ENCODE measurements at regions not wholly inside any gene's neighbourhood (a gene's known extent, or its start where the extent isn't known, plus 50 kb on each side); places are given as distances from the start of the nearest gene placed in this dataset.
"Not testable (repeated sequence)": the region's sequence is repeated elsewhere in the genome, so short reads cannot be mapped to it uniquely, and the experiment has no call there.

DNA sequence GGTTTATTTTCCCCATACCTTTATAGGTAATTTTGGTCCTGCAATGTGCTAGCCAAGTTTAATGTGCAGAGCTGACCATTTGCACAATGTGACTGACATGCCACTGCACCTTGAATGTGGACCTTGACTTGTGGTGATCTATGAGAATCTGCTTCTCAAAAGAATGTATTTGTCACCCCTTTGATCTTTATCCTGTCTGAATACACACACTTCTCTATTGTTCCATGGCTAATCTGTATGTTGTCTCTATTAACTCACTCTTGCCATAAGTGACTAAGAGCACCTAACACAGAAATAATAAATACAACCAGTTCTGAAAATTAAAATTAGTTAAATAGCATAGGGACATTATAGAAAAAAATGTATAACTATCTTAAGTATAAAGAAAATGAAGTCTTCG, 1447.6 kb downstream of the RPIA start:
- H3K36me3 Mint-ChIP-seq; H3K9me3 Mint-ChIP-seq; H3K27ac Mint-ChIP-seq; H3K27me3 Mint-ChIP-seq (ENCODE audit: low read depth); DNase-seq (ENCODE audit: low spot score in 2 of 2, unreplicated experiment in 2 of 2); H3K4me1 Mint-ChIP-seq; H3K4me3 Mint-ChIP-seq: not testable (repeated sequence)

DNA sequence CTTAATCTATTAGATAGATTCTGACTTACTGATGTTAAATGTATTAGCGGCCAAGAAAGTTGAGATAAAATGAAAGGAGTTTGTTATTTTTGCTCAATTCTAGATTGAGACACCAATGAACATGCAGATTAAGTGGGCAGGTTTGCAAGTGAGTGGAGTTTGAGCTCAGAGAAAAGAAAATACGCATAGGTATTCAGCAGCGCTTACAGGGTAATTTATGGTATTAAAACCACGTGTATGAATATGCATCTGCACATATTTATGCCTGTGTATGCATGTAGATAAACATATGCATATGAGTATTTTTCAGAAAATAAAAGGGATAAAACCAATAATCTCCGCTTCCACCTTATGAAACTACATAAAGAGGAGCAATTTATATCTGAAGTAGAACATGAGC, 1450.1 kb downstream of the RPIA start:
- not testable (repeated sequence) for H3K4me1 Mint-ChIP-seq; H3K4me3 Mint-ChIP-seq; H3K27ac Mint-ChIP-seq; DNase-seq (ENCODE audit: low spot score in 2 of 2, unreplicated experiment in 2 of 2); H3K36me3 Mint-ChIP-seq; H3K27me3 Mint-ChIP-seq (ENCODE audit: low read depth); H3K9me3 Mint-ChIP-seq

DNA sequence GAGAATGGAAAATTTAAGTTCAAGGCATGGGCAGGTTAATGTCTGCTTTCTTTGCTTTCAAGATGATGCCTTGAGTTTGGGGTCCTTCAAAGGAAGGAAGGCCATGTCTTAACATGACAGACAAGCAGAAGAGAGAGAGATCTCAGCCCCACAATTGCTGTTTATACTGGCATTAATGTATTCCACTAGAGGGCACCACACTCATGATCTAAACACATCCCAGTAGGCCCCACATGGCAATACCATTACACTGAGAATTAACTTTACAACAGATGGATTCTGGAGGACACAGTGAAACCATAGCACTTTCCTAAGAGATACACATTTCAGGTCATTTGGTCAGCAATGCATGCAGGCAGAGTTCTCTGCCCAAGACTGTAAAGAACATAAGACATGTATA, 1460.3 kb downstream of the RPIA start:
- not testable (repeated sequence) for H3K9me3 Mint-ChIP-seq; H3K4me1 Mint-ChIP-seq; DNase-seq (ENCODE audit: low spot score in 2 of 2, unreplicated experiment in 2 of 2); H3K36me3 Mint-ChIP-seq; H3K27me3 Mint-ChIP-seq (ENCODE audit: low read depth); H3K4me3 Mint-ChIP-seq; H3K27ac Mint-ChIP-seq

DNA sequence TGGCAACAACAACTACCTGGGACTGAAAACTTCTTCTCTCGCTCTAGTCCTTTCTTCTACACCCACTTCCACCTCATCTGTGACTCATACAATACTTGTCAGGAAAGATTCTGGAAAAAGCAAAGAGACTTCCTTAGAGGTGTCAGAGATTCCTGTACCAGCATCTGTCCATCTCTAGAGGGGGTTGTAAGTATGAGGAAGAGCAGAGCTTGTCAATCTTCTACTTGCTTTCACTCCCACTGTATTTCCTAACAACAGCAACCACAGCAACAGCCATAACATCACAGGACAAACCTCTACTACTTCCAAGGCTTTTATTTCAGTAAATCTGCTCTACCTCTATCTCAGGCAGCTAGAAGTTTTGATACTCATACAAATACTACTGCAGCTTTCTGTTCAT, 1479.5 kb downstream of the RPIA start:
- H3K4me3 Mint-ChIP-seq; H3K27me3 Mint-ChIP-seq (ENCODE audit: low read depth); H3K36me3 Mint-ChIP-seq: not testable (repeated sequence)

DNA sequence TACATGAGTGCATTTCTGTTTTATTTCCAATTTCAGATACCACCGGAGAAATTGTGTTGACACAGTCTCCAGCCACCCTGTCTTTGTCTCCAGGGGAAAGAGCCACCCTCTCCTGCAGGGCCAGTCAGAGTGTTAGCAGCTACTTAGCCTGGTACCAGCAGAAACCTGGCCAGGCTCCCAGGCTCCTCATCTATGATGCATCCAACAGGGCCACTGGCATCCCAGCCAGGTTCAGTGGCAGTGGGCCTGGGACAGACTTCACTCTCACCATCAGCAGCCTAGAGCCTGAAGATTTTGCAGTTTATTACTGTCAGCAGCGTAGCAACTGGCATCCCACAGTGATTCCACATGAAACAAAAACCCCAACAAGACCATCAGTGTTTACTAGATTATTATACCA, 1481.6 kb downstream of the RPIA start:
- H3K4me3 Mint-ChIP-seq; H3K27ac Mint-ChIP-seq; H3K36me3 Mint-ChIP-seq; H3K27me3 Mint-ChIP-seq (ENCODE audit: low read depth); DNase-seq (ENCODE audit: low spot score in 2 of 2, unreplicated experiment in 2 of 2); H3K4me1 Mint-ChIP-seq; H3K9me3 Mint-ChIP-seq: not testable (repeated sequence)

More for the DNA sequence above, 1479.5 kb downstream of the RPIA start:
- not testable (repeated sequence) for H3K27ac Mint-ChIP-seq; DNase-seq (ENCODE audit: low spot score in 2 of 2, unreplicated experiment in 2 of 2); H3K9me3 Mint-ChIP-seq; H3K4me1 Mint-ChIP-seq

DNA sequence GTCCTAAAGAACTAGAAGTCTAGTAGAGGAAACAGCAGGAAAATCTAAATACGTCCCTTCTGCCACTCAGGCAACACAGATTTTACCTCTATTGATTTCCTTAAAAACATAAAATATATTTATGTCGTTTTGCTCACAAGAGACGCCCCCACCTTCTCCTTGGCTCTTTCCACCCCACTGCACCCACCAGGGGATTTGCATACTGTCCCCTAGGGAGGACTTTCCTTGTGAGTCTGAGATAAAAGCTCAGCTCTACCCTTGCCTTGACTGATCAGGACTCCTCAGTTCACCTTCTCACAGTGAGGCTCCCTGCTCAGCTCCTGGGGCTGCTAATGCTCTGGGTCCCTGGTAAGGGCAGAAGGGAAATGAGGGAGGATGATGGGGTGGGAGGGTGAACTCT, 1488.1 kb downstream of the RPIA start:
- H3K36me3 Mint-ChIP-seq, result not testable (repeated sequence)

DNA sequence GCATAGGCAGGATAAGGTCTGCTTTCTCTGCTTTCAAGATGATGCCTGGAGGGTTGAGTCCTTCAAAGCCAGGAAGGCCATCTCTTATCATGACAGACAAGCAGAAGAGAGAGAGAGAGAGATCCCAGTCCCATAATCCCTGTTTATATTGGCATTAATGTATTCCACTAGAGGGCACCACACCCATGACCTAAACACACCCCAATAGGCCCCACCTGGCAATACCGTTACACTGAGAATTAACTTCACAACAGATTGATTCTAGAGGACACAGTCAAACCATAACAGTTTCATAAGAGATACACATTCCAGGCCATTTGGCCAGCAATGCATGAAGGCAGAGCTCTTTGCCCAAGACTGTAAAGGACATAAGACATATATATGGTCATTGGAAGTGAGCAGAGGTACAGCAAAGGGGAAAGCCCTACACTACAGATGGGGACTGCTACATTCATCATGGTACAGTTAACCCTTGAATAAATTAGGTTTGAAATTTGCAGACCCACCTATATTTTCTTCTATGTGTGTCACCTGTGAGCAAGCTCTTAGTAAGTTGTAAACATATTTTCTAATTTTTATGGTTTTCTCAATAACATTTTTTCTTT, 1516.1 kb downstream of the RPIA start:
- Mint-ChIP-seq H3K27ac (no peak overlapping the region), H3K4me1 (no peaks in the 10 kb centered on the region), H3K27me3 (ENCODE audit: low read depth) (peaks cover 29% of the 10 kb centered on the region), H3K9me3 (peaks cover 11% of the 10 kb centered on the region), H3K4me3 (no peak overlapping the region), H3K36me3 (no peaks in the 10 kb centered on the region)
- no peak for DNase-seq (ENCODE audit: low spot score in 2 of 2, unreplicated experiment in 2 of 2)
- TF ChIP-seq, protein P1, sequence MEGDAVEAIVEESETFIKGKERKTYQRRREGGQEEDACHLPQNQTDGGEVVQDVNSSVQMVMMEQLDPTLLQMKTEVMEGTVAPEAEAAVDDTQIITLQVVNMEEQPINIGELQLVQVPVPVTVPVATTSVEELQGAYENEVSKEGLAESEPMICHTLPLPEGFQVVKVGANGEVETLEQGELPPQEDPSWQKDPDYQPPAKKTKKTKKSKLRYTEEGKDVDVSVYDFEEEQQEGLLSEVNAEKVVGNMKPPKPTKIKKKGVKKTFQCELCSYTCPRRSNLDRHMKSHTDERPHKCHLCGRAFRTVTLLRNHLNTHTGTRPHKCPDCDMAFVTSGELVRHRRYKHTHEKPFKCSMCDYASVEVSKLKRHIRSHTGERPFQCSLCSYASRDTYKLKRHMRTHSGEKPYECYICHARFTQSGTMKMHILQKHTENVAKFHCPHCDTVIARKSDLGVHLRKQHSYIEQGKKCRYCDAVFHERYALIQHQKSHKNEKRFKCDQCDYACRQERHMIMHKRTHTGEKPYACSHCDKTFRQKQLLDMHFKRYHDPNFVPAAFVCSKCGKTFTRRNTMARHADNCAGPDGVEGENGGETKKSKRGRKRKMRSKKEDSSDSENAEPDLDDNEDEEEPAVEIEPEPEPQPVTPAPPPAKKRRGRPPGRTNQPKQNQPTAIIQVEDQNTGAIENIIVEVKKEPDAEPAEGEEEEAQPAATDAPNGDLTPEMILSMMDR (IDR thresholded peaks at IDR 0.05; ENCODE audit: unreplicated experiment), result no peak

More for the DNA sequence above, 1488.1 kb downstream of the RPIA start:
- not testable (repeated sequence) for DNase-seq (ENCODE audit: low spot score in 2 of 2, unreplicated experiment in 2 of 2); H3K4me1 Mint-ChIP-seq; H3K4me3 Mint-ChIP-seq; H3K27me3 Mint-ChIP-seq (ENCODE audit: low read depth); H3K9me3 Mint-ChIP-seq; H3K27ac Mint-ChIP-seq

DNA sequence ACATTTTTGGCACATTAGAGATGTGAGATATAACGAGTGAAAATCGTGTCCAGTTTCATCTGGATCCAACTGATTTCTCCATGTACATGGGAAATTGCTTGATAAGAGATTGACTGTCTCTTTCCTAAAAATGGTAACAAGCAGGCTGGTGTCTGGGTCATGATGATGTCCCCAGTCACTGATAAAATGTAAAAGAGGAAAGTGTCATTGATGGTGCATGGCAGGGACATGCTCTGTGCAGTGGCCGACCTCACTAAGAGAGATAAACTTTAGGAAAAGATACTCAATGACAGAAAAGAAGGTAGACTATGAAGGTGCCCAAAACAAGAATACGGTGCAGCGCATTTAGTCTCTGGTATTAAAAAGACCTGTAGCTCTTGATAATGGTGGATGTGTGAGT, 1517.5 kb downstream of the RPIA start:
- H3K4me3 Mint-ChIP-seq, result no peak overlapping the region
- no peaks in the 10 kb centered on the region for H3K4me1 Mint-ChIP-seq
- H3K9me3 Mint-ChIP-seq, result peaks cover 6% of the 10 kb centered on the region
- H3K36me3 Mint-ChIP-seq, result no peaks in the 10 kb centered on the region
- no peak for DNase-seq (ENCODE audit: low spot score in 2 of 2, unreplicated experiment in 2 of 2)
- peaks cover 20% of the 10 kb centered on the region for H3K27me3 Mint-ChIP-seq (ENCODE audit: low read depth)
- TF ChIP-seq, protein P1 (IDR thresholded peaks at IDR 0.05; ENCODE audit: unreplicated experiment), result no peak
- no peak overlapping the region for H3K27ac Mint-ChIP-seq

DNA sequence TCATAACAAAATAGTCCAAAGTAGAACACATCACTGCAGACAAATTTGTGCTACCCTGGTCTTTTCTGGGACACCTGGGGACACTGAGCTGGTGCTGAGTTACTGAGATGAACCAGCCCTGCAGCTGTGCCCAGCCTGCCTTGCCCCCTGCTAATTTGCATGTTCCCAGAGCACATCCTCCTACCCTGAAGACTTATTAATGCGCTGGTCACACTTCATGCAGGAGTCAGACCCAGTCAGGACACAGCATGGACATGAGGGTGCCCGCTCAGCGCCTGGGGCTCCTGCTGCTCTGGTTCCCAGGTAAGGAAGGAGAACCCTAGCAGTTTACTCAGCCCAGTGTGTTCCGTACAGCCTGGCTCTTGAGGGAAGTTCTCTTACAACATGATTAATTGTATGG, 1518.3 kb downstream of the RPIA start:
- TF ChIP-seq, protein P1 (IDR thresholded peaks at IDR 0.05; ENCODE audit: unreplicated experiment), result no peak
- H3K27ac Mint-ChIP-seq, result no peak overlapping the region
- peaks cover 20% of the 10 kb centered on the region for H3K27me3 Mint-ChIP-seq (ENCODE audit: low read depth)
- no peaks in the 10 kb centered on the region for H3K4me1 Mint-ChIP-seq
- H3K36me3 Mint-ChIP-seq, result no peaks in the 10 kb centered on the region
- peaks cover 6% of the 10 kb centered on the region for H3K9me3 Mint-ChIP-seq
- no peak overlapping the region for H3K4me3 Mint-ChIP-seq
- DNase-seq (ENCODE audit: low spot score in 2 of 2, unreplicated experiment in 2 of 2), result no peak

DNA sequence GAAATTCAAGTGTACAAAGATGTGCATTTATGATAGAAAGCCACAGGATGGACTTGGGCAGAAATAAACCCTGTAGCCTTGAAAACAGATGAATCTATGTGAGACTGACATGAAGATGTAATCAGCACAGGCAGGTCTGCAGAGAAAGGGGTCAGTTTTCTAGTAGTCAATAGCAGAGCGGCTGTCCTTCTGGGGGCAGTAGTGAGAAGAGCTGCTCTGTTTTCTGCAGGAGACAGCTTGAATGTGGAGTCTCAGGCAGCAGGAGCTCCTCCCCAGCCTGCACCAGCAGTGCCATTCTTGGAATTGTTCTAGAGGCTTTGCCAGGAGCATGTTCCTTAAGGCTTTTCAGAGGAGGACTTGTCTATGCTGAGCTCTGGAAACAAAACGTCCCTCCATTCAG, 1524.4 kb downstream of the RPIA start:
- not testable (repeated sequence) for H3K4me3 Mint-ChIP-seq; H3K36me3 Mint-ChIP-seq; H3K27ac Mint-ChIP-seq; DNase-seq (ENCODE audit: low spot score in 2 of 2, unreplicated experiment in 2 of 2); H3K4me1 Mint-ChIP-seq; H3K9me3 Mint-ChIP-seq
- peaks cover 12% of the 10 kb centered on the region for H3K27me3 Mint-ChIP-seq (ENCODE audit: low read depth)

DNA sequence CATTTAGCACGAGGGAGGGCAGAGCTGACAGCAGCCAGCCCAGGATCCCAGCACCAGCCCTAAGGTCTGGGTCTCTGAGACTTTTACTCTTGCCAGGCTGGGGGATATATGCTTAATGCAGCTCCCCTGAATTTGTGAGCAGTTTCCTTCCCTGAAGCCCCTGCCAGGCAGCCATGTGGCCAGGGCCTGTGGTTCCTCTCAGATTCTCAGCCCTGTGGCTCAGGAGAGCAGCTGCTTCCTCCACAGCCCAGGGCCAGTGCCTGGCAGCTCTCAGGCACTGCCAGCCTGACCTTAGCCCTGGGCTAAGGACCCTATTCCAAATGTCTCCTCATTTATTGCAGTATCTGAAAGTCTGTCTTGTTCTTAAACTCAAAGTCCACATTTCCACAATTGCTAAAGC, 1525.3 kb downstream of the RPIA start:
- not testable (repeated sequence) for DNase-seq (ENCODE audit: low spot score in 2 of 2, unreplicated experiment in 2 of 2); H3K27ac Mint-ChIP-seq; H3K9me3 Mint-ChIP-seq; H3K36me3 Mint-ChIP-seq; H3K4me1 Mint-ChIP-seq; H3K4me3 Mint-ChIP-seq
- peaks cover 19% of the 10 kb centered on the region for H3K27me3 Mint-ChIP-seq (ENCODE audit: low read depth)

DNA sequence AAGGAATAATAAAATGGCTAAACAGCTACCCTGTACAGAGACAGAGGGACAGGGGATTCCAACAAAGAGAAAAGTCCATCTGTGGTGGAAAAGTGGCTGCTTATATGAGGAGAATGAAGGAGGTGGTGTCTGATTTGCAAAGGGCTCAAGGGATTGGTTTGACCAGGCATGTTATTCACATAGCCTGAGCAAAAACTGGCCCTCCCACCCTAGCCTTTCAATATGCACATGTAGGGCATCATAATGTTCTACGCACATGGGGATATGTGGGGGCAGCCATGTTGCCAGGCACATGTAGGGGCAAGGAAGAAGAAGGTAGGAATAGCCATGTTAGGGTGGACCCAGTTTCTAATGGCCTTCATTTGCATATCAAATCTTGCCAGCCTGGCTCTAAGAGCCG, 1527.1 kb downstream of the RPIA start:
- not testable (repeated sequence) for DNase-seq (ENCODE audit: low spot score in 2 of 2, unreplicated experiment in 2 of 2); H3K4me3 Mint-ChIP-seq; H3K36me3 Mint-ChIP-seq; H3K27ac Mint-ChIP-seq; H3K9me3 Mint-ChIP-seq; H3K4me1 Mint-ChIP-seq
- peaks cover 24% of the 10 kb centered on the region for H3K27me3 Mint-ChIP-seq (ENCODE audit: low read depth)

Measured in mesothelial cell of epicardium (in vitro differentiated cells).